ENCODE measurements at regions not wholly inside any gene's neighbourhood (a gene's known extent, or its start where the extent isn't known, plus 50 kb on each side); places are given as distances from the start of the nearest gene placed in this dataset.

DNA sequence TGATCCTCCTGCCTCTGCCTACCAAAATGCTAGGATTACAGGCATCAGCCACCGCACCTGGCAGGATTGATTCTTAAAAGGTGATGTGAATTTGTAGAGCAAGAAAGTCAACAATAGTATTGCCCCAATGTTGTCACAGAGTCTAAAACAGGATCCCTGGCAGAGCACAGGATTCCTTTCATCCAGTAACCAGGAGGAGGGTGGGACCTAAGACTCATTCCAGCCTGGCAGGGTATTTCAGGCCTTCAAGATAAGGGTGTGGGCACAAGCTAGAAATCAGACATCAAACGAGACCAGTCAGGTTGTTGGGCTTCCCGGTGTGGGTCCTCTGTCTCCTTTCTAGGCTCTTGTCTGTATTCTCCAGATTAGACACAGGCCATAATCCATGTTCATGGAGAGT is 511.4 kb downstream of the BCL11A start:
- no peak overlapping the region for H3K4me2 ChIP-seq (ENCODE audit: low read depth, low read length, poor library complexity, severe bottlenecking)
- no peak overlapping the region for H3K4me3 ChIP-seq (ENCODE audit: insufficient read depth, low read length, poor library complexity, severe bottlenecking)
- no peaks in the 10 kb centered on the region for H3K79me2 ChIP-seq (ENCODE audit: insufficient read depth, low read length)
- no peaks in the 10 kb centered on the region for H3K27me3 ChIP-seq (ENCODE audit: low read length)
- no peaks in the 10 kb centered on the region for H4K20me1 ChIP-seq (ENCODE audit: low read depth, low read length)
- no peak overlapping the region for H2AFZ ChIP-seq (ENCODE audit: low read depth, low read length, severe bottlenecking)
- TF ChIP-seq, protein P1, sequence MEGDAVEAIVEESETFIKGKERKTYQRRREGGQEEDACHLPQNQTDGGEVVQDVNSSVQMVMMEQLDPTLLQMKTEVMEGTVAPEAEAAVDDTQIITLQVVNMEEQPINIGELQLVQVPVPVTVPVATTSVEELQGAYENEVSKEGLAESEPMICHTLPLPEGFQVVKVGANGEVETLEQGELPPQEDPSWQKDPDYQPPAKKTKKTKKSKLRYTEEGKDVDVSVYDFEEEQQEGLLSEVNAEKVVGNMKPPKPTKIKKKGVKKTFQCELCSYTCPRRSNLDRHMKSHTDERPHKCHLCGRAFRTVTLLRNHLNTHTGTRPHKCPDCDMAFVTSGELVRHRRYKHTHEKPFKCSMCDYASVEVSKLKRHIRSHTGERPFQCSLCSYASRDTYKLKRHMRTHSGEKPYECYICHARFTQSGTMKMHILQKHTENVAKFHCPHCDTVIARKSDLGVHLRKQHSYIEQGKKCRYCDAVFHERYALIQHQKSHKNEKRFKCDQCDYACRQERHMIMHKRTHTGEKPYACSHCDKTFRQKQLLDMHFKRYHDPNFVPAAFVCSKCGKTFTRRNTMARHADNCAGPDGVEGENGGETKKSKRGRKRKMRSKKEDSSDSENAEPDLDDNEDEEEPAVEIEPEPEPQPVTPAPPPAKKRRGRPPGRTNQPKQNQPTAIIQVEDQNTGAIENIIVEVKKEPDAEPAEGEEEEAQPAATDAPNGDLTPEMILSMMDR (IDR thresholded peaks at IDR 0.05; ENCODE audit: insufficient read depth, low read length, poor library complexity, severe bottlenecking): no peak
- TF ChIP-seq EZH2phosphoT487 (conservative IDR thresholded peaks at IDR 0.05; ENCODE audit: low read length): no peak
- no peaks in the 10 kb centered on the region for H3K9me2 ChIP-seq (replicated peaks; ENCODE audit: insufficient read depth, low read length)
- H3K9me3 ChIP-seq (ENCODE audit: insufficient read depth, low read length): no peaks in the 10 kb centered on the region
- no peaks in the 10 kb centered on the region for H3K36me3 ChIP-seq (ENCODE audit: low read length)
- no peaks in the 10 kb centered on the region for H3F3A ChIP-seq (ENCODE audit: insufficient read depth)
- no peak overlapping the region for H3K9ac ChIP-seq (ENCODE audit: low read length)
- H3K27ac ChIP-seq (ENCODE audit: low read depth, low read length): no peak overlapping the region

DNA sequence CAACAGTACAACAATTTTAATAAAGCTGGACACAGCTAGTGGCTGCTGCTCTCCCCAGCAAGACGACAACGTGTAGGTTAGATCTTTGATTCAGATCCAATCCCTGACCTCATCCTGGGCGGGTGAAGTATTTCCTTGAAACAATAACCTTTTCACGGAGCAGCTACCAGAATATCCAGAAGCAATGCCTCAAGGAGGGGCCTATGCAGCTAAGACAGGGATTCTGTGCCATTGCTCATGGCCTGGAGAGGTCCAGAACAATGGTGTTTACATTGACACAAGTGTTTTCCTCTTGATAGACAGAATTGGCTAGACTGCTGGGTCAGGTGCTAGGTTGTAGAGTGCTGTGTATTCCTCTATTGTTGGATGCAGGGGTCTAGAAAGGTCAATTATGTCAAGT is 520.1 kb downstream of the BCL11A start:
- H3K9ac ChIP-seq (ENCODE audit: low read length): no peak overlapping the region
- H3K4me3 ChIP-seq (ENCODE audit: insufficient read depth, low read length, poor library complexity, severe bottlenecking): no peak overlapping the region
- no peaks in the 10 kb centered on the region for H4K20me1 ChIP-seq (ENCODE audit: low read depth, low read length)
- H3K36me3 ChIP-seq (ENCODE audit: low read length): no peaks in the 10 kb centered on the region
- no peaks in the 10 kb centered on the region for H3K27me3 ChIP-seq (ENCODE audit: low read length)
- no peaks in the 10 kb centered on the region for H3K79me2 ChIP-seq (ENCODE audit: insufficient read depth, low read length)
- no peaks in the 10 kb centered on the region for H3K9me3 ChIP-seq (ENCODE audit: insufficient read depth, low read length)
- H3K27ac ChIP-seq (ENCODE audit: low read depth, low read length): no peak overlapping the region
- no peak overlapping the region for H2AFZ ChIP-seq (ENCODE audit: low read depth, low read length, severe bottlenecking)
- H3K9me2 ChIP-seq (replicated peaks; ENCODE audit: insufficient read depth, low read length): no peaks in the 10 kb centered on the region
- H3K4me2 ChIP-seq (ENCODE audit: low read depth, low read length, poor library complexity, severe bottlenecking): no peak overlapping the region
- no peaks in the 10 kb centered on the region for H3F3A ChIP-seq (ENCODE audit: insufficient read depth)
- TF ChIP-seq EZH2phosphoT487 (conservative IDR thresholded peaks at IDR 0.05; ENCODE audit: low read length): no peak
- TF ChIP-seq, protein P1 (IDR thresholded peaks at IDR 0.05; ENCODE audit: insufficient read depth, low read length, poor library complexity, severe bottlenecking): no peak

DNA sequence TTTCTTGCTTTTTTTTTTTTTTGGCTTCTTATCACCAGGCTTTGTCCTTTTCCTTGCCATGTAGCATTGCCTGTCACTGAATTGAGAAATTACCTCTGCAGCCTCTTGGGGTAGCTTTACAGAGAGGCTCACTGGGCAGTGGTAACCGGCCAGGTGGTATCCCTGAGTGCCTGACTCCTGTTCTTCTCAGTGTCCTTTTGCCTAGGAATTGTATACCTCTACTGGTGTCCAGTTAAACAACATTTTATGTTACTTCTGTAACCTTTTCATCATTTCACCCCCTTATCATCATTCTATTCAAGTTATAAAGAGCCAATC is 523.9 kb downstream of the BCL11A start:
- no peak overlapping the region for H3K27ac ChIP-seq (ENCODE audit: low read depth, low read length)
- H2AFZ ChIP-seq (ENCODE audit: low read depth, low read length, severe bottlenecking): no peak overlapping the region
- no peaks in the 10 kb centered on the region for H3K27me3 ChIP-seq (ENCODE audit: low read length)
- H3F3A ChIP-seq (ENCODE audit: insufficient read depth): no peaks in the 10 kb centered on the region
- no peak overlapping the region for H3K9ac ChIP-seq (ENCODE audit: low read length)
- H3K9me2 ChIP-seq (replicated peaks; ENCODE audit: insufficient read depth, low read length): no peaks in the 10 kb centered on the region
- TF ChIP-seq, protein P1 (IDR thresholded peaks at IDR 0.05; ENCODE audit: insufficient read depth, low read length, poor library complexity, severe bottlenecking): no peak
- TF ChIP-seq EZH2phosphoT487 (conservative IDR thresholded peaks at IDR 0.05; ENCODE audit: low read length): no peak
- no peaks in the 10 kb centered on the region for H4K20me1 ChIP-seq (ENCODE audit: low read depth, low read length)
- H3K4me3 ChIP-seq (ENCODE audit: insufficient read depth, low read length, poor library complexity, severe bottlenecking): no peak overlapping the region
- no peaks in the 10 kb centered on the region for H3K9me3 ChIP-seq (ENCODE audit: insufficient read depth, low read length)
- no peaks in the 10 kb centered on the region for H3K36me3 ChIP-seq (ENCODE audit: low read length)
- H3K4me2 ChIP-seq (ENCODE audit: low read depth, low read length, poor library complexity, severe bottlenecking): no peak overlapping the region
- H3K79me2 ChIP-seq (ENCODE audit: insufficient read depth, low read length): no peaks in the 10 kb centered on the region
